ENCODE measurements at regions not wholly inside any gene's neighbourhood (a gene's known extent, or its start where the extent isn't known, plus 50 kb on each side); places are given as distances from the start of the nearest gene placed in this dataset.
"Not testable (repeated sequence)": the region's sequence is repeated elsewhere in the genome, so short reads cannot be mapped to it uniquely, and the experiment has no call there.

DNA sequence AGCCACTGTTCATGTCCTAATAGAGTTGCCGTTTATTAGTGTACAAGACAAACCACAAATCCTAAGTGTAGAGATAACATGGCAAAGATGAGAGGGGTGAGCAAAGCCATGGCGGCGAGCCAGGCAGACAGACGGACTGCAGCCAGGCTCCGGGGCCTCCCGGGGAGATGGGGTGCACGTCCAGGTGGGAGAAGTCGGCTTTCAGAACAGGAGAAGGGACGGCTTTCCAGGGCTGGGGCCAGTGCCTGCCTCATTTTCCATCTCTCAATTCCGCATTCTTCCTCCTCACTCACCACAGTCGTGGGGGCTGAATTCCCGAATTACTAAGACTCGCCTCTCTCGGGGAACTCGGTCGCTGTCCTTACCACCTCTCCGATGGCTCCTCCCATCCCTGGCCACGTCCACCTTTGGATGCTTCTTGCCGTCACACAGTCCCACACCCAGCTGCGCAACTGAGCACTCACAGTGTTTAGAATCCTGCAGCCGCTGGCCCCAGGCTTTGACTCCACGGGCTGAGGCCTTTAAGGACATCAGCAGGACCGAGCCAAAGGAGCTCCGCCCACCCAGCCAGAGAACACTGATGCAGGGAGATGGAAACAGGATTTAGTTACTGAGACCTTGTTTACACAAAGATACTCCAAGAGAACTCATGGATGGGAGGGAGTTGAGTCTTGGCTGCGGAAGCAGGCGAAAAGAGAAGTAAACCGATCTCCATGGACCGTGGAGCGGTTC, 59.7 kb downstream of the RNF112 start:
- peak; percentile 83 for DNase-seq

DNA sequence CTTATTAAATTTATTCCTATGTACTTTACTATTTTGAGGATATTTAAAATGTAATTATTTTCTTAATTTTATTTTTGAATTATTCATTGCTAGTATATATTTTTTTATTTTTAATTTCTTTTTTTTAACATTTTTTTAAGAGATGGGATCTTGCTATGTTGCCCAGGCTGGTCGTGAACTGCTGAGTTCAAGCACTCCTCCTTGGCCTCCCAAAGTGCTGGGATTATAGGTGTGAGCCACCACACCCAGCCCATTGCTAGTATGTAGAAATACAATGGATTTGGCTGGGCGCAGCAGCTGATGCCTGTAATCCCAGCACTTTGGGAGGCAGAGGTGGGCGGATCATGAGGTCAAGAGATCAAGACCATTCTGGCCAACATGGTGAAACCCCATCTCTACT, 59.2 kb upstream of the SLC47A1 start:
- DNase-seq: not testable (repeated sequence)

DNA sequence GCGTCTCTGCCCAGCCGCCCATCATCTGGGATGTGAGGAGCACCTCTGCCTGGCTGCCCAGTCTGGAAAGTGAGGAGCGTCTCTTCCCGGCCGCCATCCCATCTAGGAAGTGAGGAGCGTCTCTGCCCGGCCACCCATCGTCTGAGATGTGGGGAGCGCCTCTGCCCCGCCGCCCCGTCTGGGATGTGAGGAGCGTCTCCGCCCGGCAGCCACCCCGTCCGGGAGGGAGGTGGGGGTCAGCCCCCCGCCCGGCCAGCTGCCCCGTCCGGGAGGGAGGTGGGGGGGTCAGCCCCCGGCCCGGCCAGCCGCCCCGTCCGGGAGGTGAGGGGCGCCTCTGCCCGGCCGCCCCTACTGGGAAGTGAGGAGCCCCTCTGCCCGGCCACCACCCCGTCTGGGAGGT, 57.9 kb upstream of the SLC47A1 start:
- DNase-seq: not testable (repeated sequence)

- no peak for DNase-seq
Measured at GRCh38 chr17:19482576-19482975, 51.1 kb upstream of the SLC47A1 start.

All from DMS53 (cell line).